ACC112 (cell line): ENCODE measurements at regions not wholly inside any gene's neighbourhood (a gene's known extent, or its start where the extent isn't known, plus 50 kb on each side); places are given as distances from the start of the nearest gene placed in this dataset.

Experiments used
- H2AFZ ChIP-seq: fragments of 200-600 bp; sonication (generic); one replicate; pipeline ENCODE4 v1.6.0; 2017; ENCODE audit warnings: antibody characterized with exemption, low read length; ENCODE audit not compliant: unreplicated experiment
- H3K27ac ChIP-seq: fragments of 200-600 bp; sonication (generic); 2 replicates; pipeline ENCODE4 v1.5.1; 2014; ENCODE audit warnings: low read depth, mild to moderate bottlenecking, antibody characterized with exemption, low read length, moderate library complexity
- H3K27me3 ChIP-seq: fragments of 200-600 bp; sonication (generic); 2 replicates; pipeline ENCODE4 v1.6.1; 2014; ENCODE audit warnings: mild to moderate bottlenecking, antibody characterized with exemption, low read length, moderate library complexity, mixed read lengths; ENCODE audit not compliant: insufficient read depth
- H3K36me3 ChIP-seq: fragments of 200-600 bp; sonication (generic); 2 replicates; pipeline ENCODE4 v1.6.1; 2016; ENCODE audit warnings: mild to moderate bottlenecking, antibody characterized with exemption, low read length, moderate library complexity, mixed read lengths; ENCODE audit not compliant: insufficient read depth
- H3K4me1 ChIP-seq: fragments of 200-600 bp; sonication (generic); one replicate; pipeline ENCODE4 v1.6.1; 2016; ENCODE audit warnings: low read length, mixed read lengths; ENCODE audit not compliant: insufficient read depth, unreplicated experiment, control insufficient read depth
- H3K4me3 ChIP-seq: fragments of 200-600 bp; sonication (generic); 2 replicates; pipeline ENCODE4 v1.5.1; 2014; ENCODE audit warnings: mild to moderate bottlenecking, low read depth, low read length
- H3K79me2 ChIP-seq: fragments of 200-600 bp; sonication (generic); one replicate; pipeline ENCODE4 v1.6.0; 2016; ENCODE audit warnings: low read length; ENCODE audit not compliant: control insufficient read depth, unreplicated experiment, insufficient read depth

- no peaks in the 10 kb centered on the region for H3K27me3 ChIP-seq
- H3K4me1 ChIP-seq = peaks cover 14% of the 10 kb centered on the region
- H3K27ac ChIP-seq = no peak overlapping the region
- H3K4me3 ChIP-seq = no peak overlapping the region
- no peaks in the 10 kb centered on the region for H3K79me2 ChIP-seq
- no peak overlapping the region for H2AFZ ChIP-seq
- H3K36me3 ChIP-seq = no peaks in the 10 kb centered on the region
Observed at GRCh38 chr6:113188962-113189361, 668.2 kb upstream of the MARCKS start.

DNA sequence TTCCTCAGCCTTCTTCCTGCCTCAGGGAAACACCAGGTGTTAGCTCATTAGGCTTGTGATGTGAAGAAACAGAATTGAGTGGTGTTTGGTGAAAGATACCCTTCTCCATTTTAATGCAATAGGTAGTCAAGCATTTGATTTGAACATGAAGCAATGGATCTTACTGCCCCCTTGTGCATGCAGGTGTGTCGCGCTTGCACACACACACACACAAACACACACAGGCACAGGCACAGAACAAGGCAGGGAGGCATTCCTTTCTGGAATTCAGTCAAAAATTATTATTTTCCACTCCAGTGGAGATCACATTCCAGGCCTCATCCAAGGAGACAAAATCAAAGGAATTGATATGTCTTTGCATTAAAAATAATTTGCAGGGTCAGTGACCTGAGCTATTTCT, 667.0 kb upstream of the MARCKS start:
- H3K36me3 ChIP-seq = no peaks in the 10 kb centered on the region
- H3K27ac ChIP-seq = no peak overlapping the region
- no peak overlapping the region for H3K4me3 ChIP-seq
- H3K79me2 ChIP-seq = no peaks in the 10 kb centered on the region
- H3K4me1 ChIP-seq = peaks cover 1% of the 10 kb centered on the region
- no peak overlapping the region for H2AFZ ChIP-seq
- no peaks in the 10 kb centered on the region for H3K27me3 ChIP-seq

GRCh38 chr6:113194090-113194489, 663.1 kb upstream of the MARCKS start:
- Histone ChIP-seq H3K4me1 (no peaks in the 10 kb centered on the region), H3K27ac (no peak overlapping the region), H3K27me3 (no peaks in the 10 kb centered on the region), H2AFZ (no peak overlapping the region), H3K79me2 (no peaks in the 10 kb centered on the region), H3K4me3 (no peak overlapping the region), H3K36me3 (no peaks in the 10 kb centered on the region)

DNA sequence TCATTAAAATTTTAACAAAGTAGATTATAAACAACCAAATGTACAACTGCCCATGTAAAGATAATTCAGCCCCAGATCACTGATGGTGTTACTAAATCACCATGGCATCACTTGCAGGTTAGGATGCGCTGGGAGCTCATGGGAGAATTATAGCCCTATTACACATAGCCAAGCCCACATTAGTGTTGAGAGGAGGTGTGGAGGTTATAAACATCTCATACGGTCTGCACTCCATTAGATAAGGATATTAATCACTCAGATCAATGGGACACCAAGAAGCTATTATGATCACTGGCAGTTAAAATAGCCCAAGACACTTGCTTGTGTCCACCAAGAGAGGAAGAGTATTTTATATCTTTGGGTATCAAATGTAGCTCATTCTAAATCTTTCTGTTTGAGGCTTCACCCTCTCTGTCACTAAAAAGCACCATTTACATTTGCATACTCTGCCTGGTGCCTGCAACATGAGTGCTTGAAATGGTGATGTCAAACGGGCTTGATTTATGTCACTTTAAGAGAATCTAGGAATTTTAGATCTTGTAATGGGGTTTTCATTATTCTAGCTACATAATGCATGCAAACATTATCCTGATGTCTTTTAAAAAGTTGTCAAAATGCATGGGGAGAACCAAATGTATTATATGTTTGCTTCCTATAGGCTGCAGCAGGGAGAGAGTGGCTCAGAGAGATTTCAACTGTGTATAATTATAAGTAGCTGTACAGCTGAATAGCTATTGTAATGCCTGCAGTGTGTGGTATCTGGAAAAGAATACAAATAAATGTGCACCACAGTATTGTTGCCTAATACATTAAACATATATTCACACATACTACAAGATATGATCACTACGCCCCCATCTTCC, 654.1 kb upstream of the MARCKS start:
- Histone ChIP-seq H3K4me1 (no peaks in the 10 kb centered on the region), H3K4me3 (no peak overlapping the region), H3K36me3 (no peaks in the 10 kb centered on the region), H3K27ac (no peak overlapping the region), H2AFZ (no peak overlapping the region), H3K79me2 (no peaks in the 10 kb centered on the region), H3K27me3 (no peaks in the 10 kb centered on the region)

DNA sequence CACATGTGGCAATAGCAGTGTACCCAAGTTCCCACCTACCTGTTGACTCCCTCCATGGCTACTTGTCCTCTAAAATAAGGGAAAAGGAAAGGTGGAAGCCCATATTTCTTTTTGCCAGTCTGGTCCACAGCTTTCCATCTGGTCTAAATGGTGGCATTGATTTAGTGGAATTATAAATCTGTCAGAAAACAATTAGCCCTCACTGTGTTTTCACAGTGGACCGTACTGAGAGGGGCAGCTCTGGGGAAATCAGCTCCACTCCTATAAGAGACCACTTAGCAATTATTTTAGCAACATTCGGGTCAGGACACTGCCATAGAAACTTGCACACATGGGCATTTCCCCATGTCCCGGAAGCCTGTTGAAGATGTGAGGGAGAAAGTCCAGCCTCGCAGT, 653.4 kb upstream of the MARCKS start:
- Histone ChIP-seq H3K4me3 (no peak overlapping the region), H3K79me2 (no peaks in the 10 kb centered on the region), H3K27ac (no peak overlapping the region), H3K27me3 (no peaks in the 10 kb centered on the region), H2AFZ (no peak overlapping the region), H3K4me1 (peaks cover 3% of the 10 kb centered on the region), H3K36me3 (no peaks in the 10 kb centered on the region)

DNA sequence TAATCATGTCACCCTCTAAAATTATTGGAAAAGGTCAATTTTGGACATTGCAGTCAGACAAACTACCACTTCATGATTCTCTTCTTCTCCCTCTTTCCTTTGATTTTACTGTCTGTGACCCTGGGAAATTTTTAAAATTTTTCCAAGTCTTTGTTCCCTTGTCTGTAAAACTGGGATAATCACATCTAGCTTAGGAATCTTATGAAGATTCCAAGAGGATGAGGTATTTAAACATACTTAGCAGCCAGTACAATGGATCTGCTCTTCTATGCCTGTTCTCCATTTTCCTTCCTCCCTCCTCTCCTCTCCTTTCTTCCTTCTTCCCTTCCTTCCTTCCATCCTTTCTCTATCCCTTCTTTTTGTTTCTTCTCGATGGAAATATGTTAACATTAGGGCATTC, 651.6 kb upstream of the MARCKS start:
- Histone ChIP-seq H3K79me2 (no peaks in the 10 kb centered on the region), H3K27ac (no peak overlapping the region), H2AFZ (no peak overlapping the region), H3K4me3 (no peak overlapping the region), H3K27me3 (no peaks in the 10 kb centered on the region), H3K36me3 (no peaks in the 10 kb centered on the region), H3K4me1 (peaks cover 5% of the 10 kb centered on the region)

DNA sequence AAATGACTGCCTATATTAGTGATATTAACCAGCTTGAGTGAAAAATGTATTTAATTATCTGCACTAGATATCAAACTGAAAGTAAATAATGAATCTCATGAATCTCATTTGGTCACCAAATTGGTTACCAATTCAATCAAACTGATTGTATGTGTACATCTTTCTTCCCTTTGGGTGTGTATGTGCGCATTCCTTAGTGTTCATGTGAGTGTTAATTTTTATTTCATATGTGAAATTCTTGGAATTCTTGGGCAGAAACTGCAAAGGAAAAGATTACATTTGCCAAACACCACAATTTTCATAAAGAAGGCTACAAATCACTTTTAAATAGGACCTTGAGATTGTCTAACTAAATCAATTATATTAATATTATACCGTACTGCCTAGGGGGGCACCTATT, 648.4 kb upstream of the MARCKS start:
- H3K4me1 ChIP-seq = peaks cover 5% of the 10 kb centered on the region

DNA sequence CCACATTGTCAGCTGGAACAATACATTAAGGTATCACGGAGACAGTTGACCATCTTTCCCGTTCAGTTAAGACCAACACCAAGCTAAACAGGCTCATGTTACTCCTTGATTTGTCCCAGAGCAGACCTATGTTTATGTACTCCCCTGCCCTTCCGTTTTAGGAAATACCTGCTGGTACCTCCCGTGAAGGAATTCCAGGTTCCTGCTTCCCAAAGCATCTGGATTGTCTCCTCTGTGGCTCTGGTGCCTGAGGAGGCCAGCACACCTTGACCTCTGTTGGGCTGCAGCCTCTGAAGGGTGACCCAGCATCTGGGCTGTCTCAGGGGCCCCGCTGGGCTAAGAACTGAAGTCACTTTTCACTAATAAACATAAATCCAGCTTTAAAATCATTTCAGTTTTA, 647.8 kb upstream of the MARCKS start:
- H3K4me3 ChIP-seq = no peak overlapping the region
- no peaks in the 10 kb centered on the region for H3K36me3 ChIP-seq
- H3K27me3 ChIP-seq = no peaks in the 10 kb centered on the region
- H3K27ac ChIP-seq = no peak overlapping the region
- no peak overlapping the region for H2AFZ ChIP-seq
- peaks cover 5% of the 10 kb centered on the region for H3K4me1 ChIP-seq
- no peaks in the 10 kb centered on the region for H3K79me2 ChIP-seq

More for the DNA sequence above, 648.4 kb upstream of the MARCKS start:
- H3K27me3 ChIP-seq = no peaks in the 10 kb centered on the region
- H3K27ac ChIP-seq = no peak overlapping the region
- H3K36me3 ChIP-seq = no peaks in the 10 kb centered on the region
- H2AFZ ChIP-seq = peak overlapping the region; percentile 70
- peak overlapping the region; percentile 37; the same call in 1 of the 2 replicates for H3K4me3 ChIP-seq
- no peaks in the 10 kb centered on the region for H3K79me2 ChIP-seq

DNA sequence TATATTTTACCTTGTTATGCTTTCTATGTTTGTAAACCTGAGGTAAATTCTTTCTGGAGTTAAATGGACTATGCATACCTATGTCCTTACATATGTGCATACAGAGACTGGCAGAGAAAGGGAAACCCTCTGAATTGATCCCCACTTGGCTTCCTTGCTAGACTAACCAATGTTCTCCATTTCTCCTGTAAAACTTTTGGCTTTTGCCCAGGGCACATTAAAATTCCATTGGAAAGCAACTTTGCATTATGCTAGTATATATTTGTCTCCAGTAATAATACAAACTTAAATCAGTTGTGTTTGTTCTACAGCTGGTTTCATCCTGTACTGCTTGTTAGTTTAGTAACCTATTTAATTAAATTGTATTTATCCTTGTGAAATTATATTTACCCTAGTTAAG, 646.0 kb upstream of the MARCKS start:
- Histone ChIP-seq H3K27ac (no peak overlapping the region), H3K27me3 (no peaks in the 10 kb centered on the region), H3K79me2 (no peaks in the 10 kb centered on the region), H3K4me3 (no peak overlapping the region), H3K4me1 (peaks cover 5% of the 10 kb centered on the region), H2AFZ (no peak overlapping the region), H3K36me3 (no peaks in the 10 kb centered on the region)

GRCh38 chr6:113219783-113220182, 637.4 kb upstream of the MARCKS start:
- H3K27me3 ChIP-seq = no peaks in the 10 kb centered on the region
- no peak overlapping the region for H3K4me3 ChIP-seq
- H3K79me2 ChIP-seq = no peaks in the 10 kb centered on the region
- H2AFZ ChIP-seq = no peak overlapping the region
- H3K27ac ChIP-seq = no peak overlapping the region
- H3K36me3 ChIP-seq = no peaks in the 10 kb centered on the region
- no peaks in the 10 kb centered on the region for H3K4me1 ChIP-seq

DNA sequence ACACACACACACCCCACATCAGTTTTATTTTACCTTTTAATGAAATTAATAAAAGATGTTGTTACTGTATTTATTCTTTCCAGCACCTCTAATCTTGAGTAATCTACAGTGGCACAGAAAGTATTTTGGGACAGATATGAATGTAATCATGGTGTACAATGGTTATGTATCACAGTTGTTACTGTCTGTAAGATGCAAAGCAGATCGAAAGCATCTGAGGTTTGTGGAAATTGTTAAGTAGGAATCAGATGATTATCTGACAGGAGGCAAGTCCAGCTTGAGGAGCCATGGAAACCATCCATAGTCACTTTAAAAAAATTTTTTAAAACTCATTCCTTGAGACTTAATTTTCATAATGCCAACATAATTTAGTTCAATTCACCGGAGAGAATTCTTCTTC, 636.3 kb upstream of the MARCKS start:
- Histone ChIP-seq H3K4me3 (no peak overlapping the region), H3K79me2 (no peaks in the 10 kb centered on the region), H3K27ac (no peak overlapping the region), H3K36me3 (no peaks in the 10 kb centered on the region), H3K4me1 (no peaks in the 10 kb centered on the region), H3K27me3 (no peaks in the 10 kb centered on the region), H2AFZ (no peak overlapping the region)
